Stimulated activated memory B cell treated with anti-CD40 and anti-IgM and Interleukin-4, amounts not matched to agents 10 μg/mL and 1 μg/mL and 100 μg/mL, for 72 hours (primary cell): ENCODE measurements at regions not wholly inside any gene's neighbourhood (a gene's known extent, or its start where the extent isn't known, plus 50 kb on each side); places are given as distances from the start of the nearest gene placed in this dataset.

Source experiments
- ATAC-seq: fragments of 150-1000 bp; cut with Tn5 transposase; 2 replicates; pipeline ENCODE4 v1.10.0; 2021
- H3K27ac Mint-ChIP-seq: one replicate; pipeline ENCODE4 v1.8.0; 2022; ENCODE audit warnings: mild to moderate bottlenecking, mixed read lengths
- H3K27me3 Mint-ChIP-seq: one replicate; pipeline ENCODE4 v1.8.0; 2022; ENCODE audit warnings: mixed read lengths
- H3K36me3 Mint-ChIP-seq: one replicate; pipeline ENCODE4 v1.8.0; 2022; ENCODE audit warnings: mixed read lengths
- H3K4me1 Mint-ChIP-seq: one replicate; pipeline ENCODE4 v1.8.0; 2022; ENCODE audit warnings: mixed read lengths
- H3K4me3 Mint-ChIP-seq: one replicate; pipeline ENCODE4 v1.8.0; 2022; ENCODE audit warnings: mild to moderate bottlenecking, moderate library complexity, mixed read lengths
- H3K9me3 Mint-ChIP-seq: one replicate; pipeline ENCODE4 v1.8.0; 2022; ENCODE audit warnings: mixed read lengths

- no peaks in the 10 kb centered on the region for H3K36me3 Mint-ChIP-seq
- H3K4me3 Mint-ChIP-seq = no peak overlapping the region
- no peaks in the 10 kb centered on the region for H3K4me1 Mint-ChIP-seq
- no peak for ATAC-seq
- H3K9me3 Mint-ChIP-seq = peaks cover 15% of the 10 kb centered on the region
- no peaks in the 10 kb centered on the region for H3K27me3 Mint-ChIP-seq
- no peak overlapping the region for H3K27ac Mint-ChIP-seq
Measured at GRCh38 chr10:36281831-36282331, 639.8 kb upstream of the FZD8 start.

- Mint-ChIP-seq H3K36me3 (no peaks in the 10 kb centered on the region), H3K4me3 (no peak overlapping the region), H3K4me1 (no peaks in the 10 kb centered on the region), H3K27me3 (no peaks in the 10 kb centered on the region), H3K27ac (no peak overlapping the region), H3K9me3 (peaks cover 14% of the 10 kb centered on the region)
- ATAC-seq = no peak
Measured at GRCh38 chr10:36280890-36281499, 638.9 kb upstream of the FZD8 start.

GRCh38 chr10:36280321-36280741 is 638.2 kb upstream of the FZD8 start:
- H3K27ac Mint-ChIP-seq = no peak overlapping the region
- H3K36me3 Mint-ChIP-seq = no peaks in the 10 kb centered on the region
- H3K27me3 Mint-ChIP-seq = no peaks in the 10 kb centered on the region
- no peaks in the 10 kb centered on the region for H3K4me1 Mint-ChIP-seq
- peaks cover 16% of the 10 kb centered on the region for H3K9me3 Mint-ChIP-seq
- no peak overlapping the region for H3K4me3 Mint-ChIP-seq
- no peak for ATAC-seq

GRCh38 chr10:36278176-36278575 is 636.1 kb upstream of the FZD8 start:
- peaks cover 22% of the 10 kb centered on the region for H3K9me3 Mint-ChIP-seq
- H3K4me1 Mint-ChIP-seq = no peaks in the 10 kb centered on the region
- no peaks in the 10 kb centered on the region for H3K27me3 Mint-ChIP-seq
- no peak overlapping the region for H3K4me3 Mint-ChIP-seq
- H3K27ac Mint-ChIP-seq = no peak overlapping the region
- ATAC-seq = no peak
- no peaks in the 10 kb centered on the region for H3K36me3 Mint-ChIP-seq

GRCh38 chr10:36277459-36277858 is 635.4 kb upstream of the FZD8 start:
- ATAC-seq = no peak
- Mint-ChIP-seq H3K9me3 (peaks cover 22% of the 10 kb centered on the region), H3K36me3 (no peaks in the 10 kb centered on the region)

GRCh38 chr10:36271627-36272340 is 629.7 kb upstream of the FZD8 start:
- Mint-ChIP-seq H3K27me3 (no peaks in the 10 kb centered on the region), H3K9me3 (peaks cover 16% of the 10 kb centered on the region), H3K4me1 (no peaks in the 10 kb centered on the region), H3K4me3 (no peak overlapping the region), H3K27ac (no peak overlapping the region), H3K36me3 (no peaks in the 10 kb centered on the region)
- no peak for ATAC-seq

More at GRCh38 chr10:36277459-36277858, 635.4 kb upstream of the FZD8 start:
- no peaks in the 10 kb centered on the region for H3K27me3 Mint-ChIP-seq
- no peak overlapping the region for H3K4me3 Mint-ChIP-seq
- no peaks in the 10 kb centered on the region for H3K4me1 Mint-ChIP-seq
- H3K27ac Mint-ChIP-seq = no peak overlapping the region

GRCh38 chr10:36269222-36269621 is 627.1 kb upstream of the FZD8 start:
- no peaks in the 10 kb centered on the region for H3K27me3 Mint-ChIP-seq
- no peaks in the 10 kb centered on the region for H3K9me3 Mint-ChIP-seq
- H3K4me3 Mint-ChIP-seq = no peak overlapping the region
- no peaks in the 10 kb centered on the region for H3K4me1 Mint-ChIP-seq
- no peak for ATAC-seq
- no peak overlapping the region for H3K27ac Mint-ChIP-seq
- no peaks in the 10 kb centered on the region for H3K36me3 Mint-ChIP-seq

GRCh38 chr10:36266923-36267322 is 624.8 kb upstream of the FZD8 start:
- Mint-ChIP-seq H3K9me3 (no peaks in the 10 kb centered on the region), H3K4me3 (no peak overlapping the region), H3K36me3 (no peaks in the 10 kb centered on the region), H3K27me3 (no peaks in the 10 kb centered on the region), H3K4me1 (no peaks in the 10 kb centered on the region), H3K27ac (no peak overlapping the region)
- ATAC-seq = no peak

- Mint-ChIP-seq H3K27ac (no peak overlapping the region), H3K4me1 (no peaks in the 10 kb centered on the region), H3K4me3 (no peak overlapping the region), H3K9me3 (no peaks in the 10 kb centered on the region), H3K27me3 (no peaks in the 10 kb centered on the region), H3K36me3 (no peaks in the 10 kb centered on the region)
- no peak for ATAC-seq
Measured at GRCh38 chr10:36265741-36266140, 623.6 kb upstream of the FZD8 start.

GRCh38 chr10:36263871-36264270 is 621.8 kb upstream of the FZD8 start:
- Mint-ChIP-seq H3K36me3 (no peaks in the 10 kb centered on the region), H3K27me3 (no peaks in the 10 kb centered on the region), H3K27ac (no peak overlapping the region), H3K9me3 (peaks cover 3% of the 10 kb centered on the region), H3K4me1 (no peaks in the 10 kb centered on the region), H3K4me3 (no peak overlapping the region)
- no peak for ATAC-seq

- H3K27me3 Mint-ChIP-seq = no peaks in the 10 kb centered on the region
- no peak overlapping the region for H3K27ac Mint-ChIP-seq
- H3K4me3 Mint-ChIP-seq = no peak overlapping the region
- no peak for ATAC-seq
- H3K4me1 Mint-ChIP-seq = no peaks in the 10 kb centered on the region
- peaks cover 3% of the 10 kb centered on the region for H3K9me3 Mint-ChIP-seq
- H3K36me3 Mint-ChIP-seq = no peaks in the 10 kb centered on the region
Measured at GRCh38 chr10:36256948-36257356, 614.9 kb upstream of the FZD8 start.

- Mint-ChIP-seq H3K9me3 (peaks cover 3% of the 10 kb centered on the region), H3K36me3 (no peaks in the 10 kb centered on the region), H3K4me1 (no peaks in the 10 kb centered on the region), H3K27me3 (no peaks in the 10 kb centered on the region), H3K27ac (no peak overlapping the region), H3K4me3 (no peak overlapping the region)
- ATAC-seq = no peak
Measured at GRCh38 chr10:36256166-36256565, 614.1 kb upstream of the FZD8 start.

GRCh38 chr10:36254199-36254598 is 612.1 kb upstream of the FZD8 start:
- no peak overlapping the region for H3K27ac Mint-ChIP-seq
- ATAC-seq = no peak
- no peak overlapping the region for H3K4me3 Mint-ChIP-seq
- H3K27me3 Mint-ChIP-seq = no peaks in the 10 kb centered on the region
- H3K9me3 Mint-ChIP-seq = no peaks in the 10 kb centered on the region
- H3K36me3 Mint-ChIP-seq = no peaks in the 10 kb centered on the region
- H3K4me1 Mint-ChIP-seq = no peaks in the 10 kb centered on the region

- Mint-ChIP-seq H3K9me3 (no peaks in the 10 kb centered on the region), H3K27me3 (no peaks in the 10 kb centered on the region), H3K27ac (no peak overlapping the region), H3K36me3 (no peaks in the 10 kb centered on the region), H3K4me1 (no peaks in the 10 kb centered on the region), H3K4me3 (no peak overlapping the region)
- ATAC-seq = no peak
Measured at GRCh38 chr10:36253731-36254130, 611.6 kb upstream of the FZD8 start.

GRCh38 chr10:36251068-36251467 is 609.0 kb upstream of the FZD8 start:
- peaks cover 3% of the 10 kb centered on the region for H3K9me3 Mint-ChIP-seq
- no peak for ATAC-seq
- no peaks in the 10 kb centered on the region for H3K4me1 Mint-ChIP-seq
- no peak overlapping the region for H3K4me3 Mint-ChIP-seq
- H3K27me3 Mint-ChIP-seq = no peaks in the 10 kb centered on the region
- no peaks in the 10 kb centered on the region for H3K36me3 Mint-ChIP-seq
- no peak overlapping the region for H3K27ac Mint-ChIP-seq

GRCh38 chr10:36248304-36248981 is 606.3 kb upstream of the FZD8 start:
- Mint-ChIP-seq H3K27me3 (no peaks in the 10 kb centered on the region), H3K4me1 (no peaks in the 10 kb centered on the region), H3K4me3 (no peak overlapping the region), H3K36me3 (no peaks in the 10 kb centered on the region), H3K27ac (no peak overlapping the region), H3K9me3 (peaks cover 7% of the 10 kb centered on the region)
- ATAC-seq = no peak
